HEK293T (cell line): ENCODE measurements at regions not wholly inside any gene's neighbourhood (a gene's known extent, or its start where the extent isn't known, plus 50 kb on each side); places are given as distances from the start of the nearest gene placed in this dataset.

Experiments used
- CTCF ChIA-PET: fragments of 350-600 bp; formaldehyde crosslinking; extraction: SDS; loops from one replicate; lab custom pipeline; 2021; ENCODE audit warnings: antibody characterized with exemption, inconsistent platforms; lab: Yijun Ruan, JAX
- POLR2A ChIA-PET: fragments of 350-600 bp; formaldehyde crosslinking; extraction: SDS; loops from one replicate; lab custom pipeline; 2020; ENCODE audit warnings: antibody characterized with exemption, inconsistent platforms; lab: Yijun Ruan, JAX
- DNase-seq: peaks from one replicate; pipeline ENCODE4 v3.0.0; 2012; ENCODE audit warnings: mixed read lengths; ENCODE audit errors: extremely low spot score
- ARNT ChIP-seq: fragments of 450-650 bp; IDR thresholded peaks from 2 replicates; pipeline ENCODE4 v1.6.1; 2017; ENCODE audit warnings: mild to moderate bottlenecking
- BHLHE40 ChIP-seq: fragments of 450-650 bp; IDR thresholded peaks from 2 replicates; pipeline ENCODE4 v1.6.1; 2016; ENCODE audit warnings: mild to moderate bottlenecking, moderate library complexity, borderline replicate concordance
- CTBP1 ChIP-seq: fragments of 450-650 bp; IDR thresholded peaks from 2 replicates; pipeline ENCODE4 v1.6.1; 2016; ENCODE audit warnings: borderline replicate concordance
- ELF4 ChIP-seq: fragments of 450-650 bp; IDR thresholded peaks from 2 replicates; pipeline ENCODE4 v1.6.1; 2017; ENCODE audit warnings: antibody characterized with exemption
- FOXA1 ChIP-seq: fragments of 450-650 bp; IDR thresholded peaks from 2 replicates; pipeline ENCODE4 v1.6.1; 2016; ENCODE audit warnings: mild to moderate bottlenecking
- FOXK2 ChIP-seq: fragments of 450-650 bp; IDR thresholded peaks from 2 replicates; pipeline ENCODE4 v1.6.1; 2016; ENCODE audit warnings: mild to moderate bottlenecking
- FOXM1 ChIP-seq: fragments of 450-650 bp; IDR thresholded peaks from 2 replicates; pipeline ENCODE4 v1.6.1; 2017; ENCODE audit warnings: mild to moderate bottlenecking, borderline replicate concordance
- HDGF ChIP-seq: fragments of 450-650 bp; IDR thresholded peaks from 2 replicates; pipeline ENCODE4 v1.6.1; 2017; ENCODE audit warnings: antibody characterized with exemption, borderline replicate concordance
- L3MBTL2 ChIP-seq: fragments of 450-650 bp; conservative IDR thresholded peaks from 2 replicates; pipeline ENCODE4 v1.6.1; 2016; ENCODE audit warnings: mild to moderate bottlenecking
- LEF1 ChIP-seq: fragments of 450-650 bp; IDR thresholded peaks from 2 replicates; pipeline ENCODE4 v1.6.1; 2017; ENCODE audit warnings: mild to moderate bottlenecking, borderline replicate concordance
- NFRKB ChIP-seq: fragments of 450-650 bp; IDR thresholded peaks from 2 replicates; pipeline ENCODE4 v1.6.1; 2016; ENCODE audit warnings: mild to moderate bottlenecking, moderate library complexity
- PKNOX1 ChIP-seq: fragments of 450-650 bp; IDR thresholded peaks from 2 replicates; pipeline ENCODE4 v1.6.1; 2016
- SP1 ChIP-seq: fragments of 450-650 bp; IDR thresholded peaks from 2 replicates; pipeline ENCODE4 v1.6.1; 2017
- SUZ12 ChIP-seq: fragments of 450-650 bp; IDR thresholded peaks from 2 replicates; pipeline ENCODE4 v1.6.1; 2016; ENCODE audit warnings: mild to moderate bottlenecking
- TARDBP ChIP-seq: fragments of 450-650 bp; IDR thresholded peaks from 2 replicates; pipeline ENCODE4 v1.6.1; 2016
- ZNF384 ChIP-seq: fragments of 450-650 bp; IDR thresholded peaks from 2 replicates; pipeline ENCODE4 v1.6.1; 2016

- TF ChIP-seq ELF4 (no peak), LEF1 (no peak), BHLHE40 (no peak), HDGF (no peak), CTBP1 (no peak), PKNOX1 (no peak), ARNT (no peak), FOXK2 (no peak), FOXA1 (no peak), FOXM1 (no peak), L3MBTL2 (no peak), SUZ12 (no peak), SP1 (no peak), NFRKB (no peak), ZNF384 (no peak), TARDBP (no peak)
- DNase-seq: no peak
- CTCF ChIA-PET: no interaction called here
- POLR2A ChIA-PET: no interaction called here
Observed at GRCh38 chr20:22343612-22344011, 240.8 kb downstream of the FOXA2 start.

GRCh38 chr20:22342410-22342809, 242.0 kb downstream of the FOXA2 start:
- ChIA-PET CTCF (interaction anchor here (2.1 kb wide), 1 partner anchor 244 kb away, joined by 5 read pairs; no protein-coding TSS in a partner anchor), POLR2A (no interaction called here)
- no peak for DNase-seq
- TF ChIP-seq ZNF384: no peak
- no peak for TF ChIP-seq SUZ12
- TF ChIP-seq ARNT: no peak
- no peak for TF ChIP-seq FOXA1
- no peak for TF ChIP-seq TARDBP
- TF ChIP-seq LEF1: no peak
- TF ChIP-seq SP1: no peak

GRCh38 chr20:22341508-22341907, 242.9 kb downstream of the FOXA2 start:
- POLR2A ChIA-PET: no interaction called here
- TF ChIP-seq PKNOX1: no peak
- no peak for TF ChIP-seq FOXA1
- TF ChIP-seq FOXM1: no peak
- no peak for TF ChIP-seq TARDBP
- TF ChIP-seq SUZ12: no peak
- TF ChIP-seq ARNT: no peak
- CTCF ChIA-PET: interaction anchor here (0.7 to 2.1 kb wide), 3 partner anchors 245 to 1057 kb away, joined by 3 to 5 read pairs (median 4); no protein-coding TSS in a partner anchor
- DNase-seq: no peak

- ChIA-PET CTCF (interaction anchor here (0.6 to 2.9 kb wide), 4 partner anchors 13 to 344 kb away, joined by 3 to 18 read pairs (median 4); no protein-coding TSS in a partner anchor), POLR2A (no interaction called here)
- no peak for DNase-seq
- TF ChIP-seq FOXK2: no peak
- no peak for TF ChIP-seq ARNT
- no peak for TF ChIP-seq CTBP1
- no peak for TF ChIP-seq HDGF
- no peak for TF ChIP-seq PKNOX1
- no peak for TF ChIP-seq NFRKB
- no peak for TF ChIP-seq FOXA1
- no peak for TF ChIP-seq ZNF384
- TF ChIP-seq SUZ12: no peak
- TF ChIP-seq LEF1: no peak
- no peak for TF ChIP-seq TARDBP
Observed at GRCh38 chr20:22339946-22340345, 244.4 kb downstream of the FOXA2 start.

GRCh38 chr20:22339091-22339881, 245.1 kb downstream of the FOXA2 start:
- TF ChIP-seq CTBP1 (no peak), BHLHE40 (no peak), FOXM1 (no peak), FOXA1 (no peak), NFRKB (no peak), ARNT (no peak), TARDBP (no peak), L3MBTL2 (no peak), FOXK2 (no peak), LEF1 (no peak), ZNF384 (no peak), ELF4 (no peak), SP1 (no peak), PKNOX1 (no peak), HDGF (no peak), SUZ12 (no peak)
- POLR2A ChIA-PET: no interaction called here
- CTCF ChIA-PET: interaction anchor here (0.6 to 2.9 kb wide), 5 partner anchors 14 to 346 kb away, joined by 3 to 18 read pairs (median 6); no protein-coding TSS in a partner anchor
- DNase-seq: peak; percentile 32
